ENCODE measurements at regions not wholly inside any gene's neighbourhood (a gene's known extent, or its start where the extent isn't known, plus 50 kb on each side); places are given as distances from the start of the nearest gene placed in this dataset.

DNA sequence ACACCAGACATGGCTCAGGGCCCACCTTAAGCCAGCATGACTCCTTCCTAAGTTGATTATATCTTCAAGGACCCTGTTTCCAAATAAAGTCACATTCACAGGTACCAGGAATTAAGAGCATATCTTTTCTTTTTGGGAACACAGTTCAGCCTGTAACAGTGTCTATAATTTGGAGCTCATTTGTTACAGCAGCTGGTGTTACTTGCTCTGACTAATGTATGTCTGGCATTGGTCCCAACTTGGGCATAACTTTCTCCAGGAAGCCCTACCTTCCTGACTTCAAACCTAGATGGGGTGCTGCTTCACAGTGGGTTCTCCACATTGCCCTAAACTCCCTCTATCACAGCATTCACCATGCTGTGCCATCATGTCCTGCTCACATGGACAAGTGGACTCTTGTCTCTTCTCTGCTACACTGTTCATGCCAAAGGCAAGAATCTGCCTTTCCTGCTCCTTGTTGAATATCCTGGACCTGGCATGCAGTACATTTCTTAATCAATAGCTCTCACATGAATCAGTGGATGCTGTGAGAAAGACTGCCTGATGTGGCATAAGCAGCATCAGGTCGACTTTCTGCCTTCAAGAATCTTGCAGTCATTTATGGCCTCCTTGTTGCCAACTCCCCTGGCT lies 117.4 kb upstream of the FOXA2 start:
- H3K9ac ChIP-seq (ENCODE audit: low read length) = no peak overlapping the region
- no peak overlapping the region for H2AFZ ChIP-seq (ENCODE audit: low read depth, low read length)
- H3K4me3 ChIP-seq (ENCODE audit: low read length) = no peak overlapping the region
- H4K20me1 ChIP-seq (ENCODE audit: insufficient read depth, low read length) = no peaks in the 10 kb centered on the region
- H3K27me3 ChIP-seq (ENCODE audit: low read depth, low read length) = peaks cover 42% of the 10 kb centered on the region
- no peak overlapping the region for H3K4me2 ChIP-seq (ENCODE audit: low read length)
- no peaks in the 10 kb centered on the region for H3K4me1 ChIP-seq (ENCODE audit: low read length)
- H3K79me2 ChIP-seq (ENCODE audit: low read length) = no peaks in the 10 kb centered on the region
- no peaks in the 10 kb centered on the region for H3K36me3 ChIP-seq (replicated peaks; ENCODE audit: low read depth, low read length)
- no peaks in the 10 kb centered on the region for H3K9me3 ChIP-seq (ENCODE audit: insufficient read depth, low read length)
- TF ChIP-seq CTCF (IDR thresholded peaks at IDR 0.05; ENCODE audit: low read depth, low read length) (no peak), EZH2phosphoT487 (IDR thresholded peaks at IDR 0.05; ENCODE audit: low read depth) (no peak)
- H3K27ac ChIP-seq (ENCODE audit: low read length) = no peak overlapping the region

GRCh38 chr20:22703843-22704242 lies 119.5 kb upstream of the FOXA2 start:
- no peaks in the 10 kb centered on the region for H3K4me1 ChIP-seq (ENCODE audit: low read length)
- H3K9ac ChIP-seq (ENCODE audit: low read length) = no peak overlapping the region
- H4K20me1 ChIP-seq (ENCODE audit: insufficient read depth, low read length) = no peaks in the 10 kb centered on the region
- no peaks in the 10 kb centered on the region for H3K79me2 ChIP-seq (ENCODE audit: low read length)
- no peak overlapping the region for H3K4me2 ChIP-seq (ENCODE audit: low read length)
- no peak overlapping the region for H3K4me3 ChIP-seq (ENCODE audit: low read length)
- H2AFZ ChIP-seq (ENCODE audit: low read depth, low read length) = no peak overlapping the region
- H3K27me3 ChIP-seq (ENCODE audit: low read depth, low read length) = peaks cover 24% of the 10 kb centered on the region
- no peak overlapping the region for H3K27ac ChIP-seq (ENCODE audit: low read length)
- H3K9me3 ChIP-seq (ENCODE audit: insufficient read depth, low read length) = no peaks in the 10 kb centered on the region
- no peaks in the 10 kb centered on the region for H3K36me3 ChIP-seq (replicated peaks; ENCODE audit: low read depth, low read length)
- TF ChIP-seq CTCF (IDR thresholded peaks at IDR 0.05; ENCODE audit: low read depth, low read length) = no peak
- TF ChIP-seq EZH2phosphoT487 (IDR thresholded peaks at IDR 0.05; ENCODE audit: low read depth) = no peak

- Histone ChIP-seq H2AFZ (ENCODE audit: low read depth, low read length) (no peak overlapping the region), H3K27ac (ENCODE audit: low read length) (no peak overlapping the region), H3K9ac (ENCODE audit: low read length) (no peak overlapping the region), H3K9me3 (ENCODE audit: insufficient read depth, low read length) (no peaks in the 10 kb centered on the region), H3K4me2 (ENCODE audit: low read length) (no peak overlapping the region), H3K4me1 (ENCODE audit: low read length) (no peaks in the 10 kb centered on the region), H3K27me3 (ENCODE audit: low read depth, low read length) (no peaks in the 10 kb centered on the region), H3K36me3 (replicated peaks; ENCODE audit: low read depth, low read length) (no peaks in the 10 kb centered on the region), H3K79me2 (ENCODE audit: low read length) (no peaks in the 10 kb centered on the region), H4K20me1 (ENCODE audit: insufficient read depth, low read length) (no peaks in the 10 kb centered on the region), H3K4me3 (ENCODE audit: low read length) (no peak overlapping the region)
- no peak for TF ChIP-seq CTCF (IDR thresholded peaks at IDR 0.05; ENCODE audit: low read depth, low read length)
- TF ChIP-seq EZH2phosphoT487 (IDR thresholded peaks at IDR 0.05; ENCODE audit: low read depth) = no peak
These were observed 127.8 kb upstream of the FOXA2 start for GRCh38 chr20:22711971-22712755.

- Histone ChIP-seq H3K9me3 (ENCODE audit: insufficient read depth, low read length) (no peaks in the 10 kb centered on the region), H2AFZ (ENCODE audit: low read depth, low read length) (no peak overlapping the region), H3K36me3 (replicated peaks; ENCODE audit: low read depth, low read length) (no peaks in the 10 kb centered on the region), H3K79me2 (ENCODE audit: low read length) (no peaks in the 10 kb centered on the region), H3K27me3 (ENCODE audit: low read depth, low read length) (peaks cover 8% of the 10 kb centered on the region), H3K4me2 (ENCODE audit: low read length) (no peak overlapping the region), H3K27ac (ENCODE audit: low read length) (no peak overlapping the region), H4K20me1 (ENCODE audit: insufficient read depth, low read length) (no peaks in the 10 kb centered on the region), H3K4me1 (ENCODE audit: low read length) (no peaks in the 10 kb centered on the region), H3K4me3 (ENCODE audit: low read length) (no peak overlapping the region), H3K9ac (ENCODE audit: low read length) (no peak overlapping the region)
- TF ChIP-seq CTCF (IDR thresholded peaks at IDR 0.05; ENCODE audit: low read depth, low read length) (no peak), EZH2phosphoT487 (IDR thresholded peaks at IDR 0.05; ENCODE audit: low read depth) (no peak)
These were observed 132.5 kb upstream of the FOXA2 start for GRCh38 chr20:22716821-22717351.

All from OCI-LY3 (cell line).